ENCODE measurements at regions not wholly inside any gene's neighbourhood (a gene's known extent, or its start where the extent isn't known, plus 50 kb on each side); places are given as distances from the start of the nearest gene placed in this dataset.

GRCh38 chr7:57354195-57354594 is 95.8 kb upstream of the ZNF716 start:
- TF ChIP-seq, protein P1, sequence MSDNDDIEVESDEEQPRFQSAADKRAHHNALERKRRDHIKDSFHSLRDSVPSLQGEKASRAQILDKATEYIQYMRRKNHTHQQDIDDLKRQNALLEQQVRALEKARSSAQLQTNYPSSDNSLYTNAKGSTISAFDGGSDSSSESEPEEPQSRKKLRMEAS (IDR thresholded peaks at IDR 0.05; ENCODE audit: insufficient read depth, insufficient read length) = no peak
- TF ChIP-seq EZH2 (IDR thresholded peaks at IDR 0.05; ENCODE audit: borderline replicate concordance, low read depth, low read length, severe bottlenecking) (no peak), GATA2 (IDR thresholded peaks at IDR 0.05; ENCODE audit: insufficient read depth, insufficient read length, low read depth, low read length) (no peak), MYC (IDR thresholded peaks at IDR 0.05; ENCODE audit: low read depth, low read length) (no peak), CTCF (IDR thresholded peaks at IDR 0.05; ENCODE audit: extremely low read depth in 1 of 2, insufficient read depth in 1 of 2, low read depth in 1 of 2, low read length in 2 of 2) (no peak), POLR2A (IDR thresholded peaks at IDR 0.05; ENCODE audit: low read depth, low read length) (no peak), JUN (IDR thresholded peaks at IDR 0.05; ENCODE audit: borderline replicate concordance, insufficient read depth, insufficient read length, low read depth) (no peak), FOS (IDR thresholded peaks at IDR 0.05; ENCODE audit: borderline replicate concordance, insufficient read depth, low read length) (no peak), POLR2AphosphoS5 (IDR thresholded peaks at IDR 0.05; ENCODE audit: insufficient read depth, low read depth, low read length) (no peak)
- Histone ChIP-seq H2AFZ (ENCODE audit: low read depth, low read length) (no peak overlapping the region), H3K4me1 (ENCODE audit: control insufficient read depth, extremely low read depth, insufficient read depth, low read length) (no peaks in the 10 kb centered on the region), H3K27me3 (ENCODE audit: control insufficient read depth in 2 of 2, insufficient read depth in 2 of 2, low read length in 2 of 2) (no peaks in the 10 kb centered on the region), H3K9me3 (replicated peaks; ENCODE audit: control insufficient read depth, insufficient read depth, low read length) (peaks cover 3% of the 10 kb centered on the region), H3K27ac (ENCODE audit: insufficient read depth, low read depth, low read length) (no peak overlapping the region), H3K36me3 (ENCODE audit: control insufficient read depth in 2 of 2, extremely low read depth in 1 of 2, insufficient read depth in 2 of 2, low read length in 2 of 2) (no peaks in the 10 kb centered on the region), H4K20me1 (replicated peaks; ENCODE audit: control insufficient read depth, extremely low read depth, insufficient read depth, low read length) (no peaks in the 10 kb centered on the region), H3K9ac (replicated peaks; ENCODE audit: extremely low read depth, insufficient read depth, low read length) (no peak overlapping the region), H3K79me2 (ENCODE audit: control insufficient read depth, insufficient read depth, low read length) (no peaks in the 10 kb centered on the region), H3K4me3 (replicated peaks in 1 of 3; ENCODE audit: insufficient read depth in 1 of 3, low read depth in 1 of 3, low read length in 3 of 3) (no peak overlapping the region), H3K9me1 (replicated peaks; ENCODE audit: control insufficient read depth, extremely low read depth, insufficient read depth, low read length) (no peaks in the 10 kb centered on the region), H3K4me2 (ENCODE audit: insufficient read depth, low read length) (no peak overlapping the region)
- BruUV-seq (replicated peaks) = no TSS peak
- dilution Hi-C loops (cut with MboI; ENCODE audit: extremely low pct_ligation_motif_present, low sequenced_read_pairs) (no loop called here), intact Hi-C loops (cut with micrococcal nuclease) (no loop called here)
- ChIA-PET CTCF (no interaction called here), POLR2A (no interaction called here)
- DNase-seq (ENCODE audit: low read depth, low spot score) = no peak
- no peak for FAIRE-seq

All from endothelial cell of umbilical vein (primary cell).